Ishikawa (cell line): ENCODE measurements at regions not wholly inside any gene's neighbourhood (a gene's known extent, or its start where the extent isn't known, plus 50 kb on each side); places are given as distances from the start of the nearest gene placed in this dataset.

ENCODE experiments used
- FOXM1 ChIP-seq: IDR thresholded peaks from 2 replicates; pipeline ENCODE4 v1.6.1; 2012; ENCODE audit warnings: low read depth, borderline replicate concordance
- NFIC ChIP-seq: IDR thresholded peaks from 2 replicates; pipeline ENCODE4 v1.6.1; 2012
- RAD21 ChIP-seq: IDR thresholded peaks from 2 replicates; pipeline ENCODE4 v1.6.1; 2012; ENCODE audit warnings: low read depth
- YY1 ChIP-seq: IDR thresholded peaks from 2 replicates; pipeline ENCODE4 v1.6.1; 2012; ENCODE audit warnings: low read depth
- TF ChIP-seq, protein P1 (sequence below): IDR thresholded peaks from 2 replicates; pipeline ENCODE4 v1.6.1; 2012

DNA sequence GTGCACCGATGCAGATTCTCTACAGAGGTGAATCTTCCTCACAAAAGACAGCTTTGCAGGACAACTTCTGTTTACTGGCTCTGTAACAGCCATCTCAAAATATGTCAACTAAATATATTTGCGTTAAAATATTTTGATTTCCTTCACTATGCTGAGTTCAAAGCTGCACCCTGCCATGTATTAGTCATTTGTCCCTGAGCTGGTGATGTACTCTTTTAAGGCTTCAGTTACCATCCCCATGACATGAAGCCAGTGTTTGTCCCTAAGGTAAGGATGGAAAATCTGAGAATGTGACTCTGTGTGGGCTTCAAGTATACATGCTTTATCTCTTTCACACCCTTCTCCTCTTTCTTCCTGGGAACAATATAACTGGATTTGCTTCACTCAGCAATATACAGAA lies 70.2 kb upstream of the BTG3 start:
- TF ChIP-seq RAD21, result no peak
- TF ChIP-seq, protein P1, sequence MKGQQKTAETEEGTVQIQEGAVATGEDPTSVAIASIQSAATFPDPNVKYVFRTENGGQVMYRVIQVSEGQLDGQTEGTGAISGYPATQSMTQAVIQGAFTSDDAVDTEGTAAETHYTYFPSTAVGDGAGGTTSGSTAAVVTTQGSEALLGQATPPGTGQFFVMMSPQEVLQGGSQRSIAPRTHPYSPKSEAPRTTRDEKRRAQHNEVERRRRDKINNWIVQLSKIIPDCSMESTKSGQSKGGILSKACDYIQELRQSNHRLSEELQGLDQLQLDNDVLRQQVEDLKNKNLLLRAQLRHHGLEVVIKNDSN, result no peak
- TF ChIP-seq YY1, result no peak
- TF ChIP-seq FOXM1, result no peak
- TF ChIP-seq NFIC, result no peak
